ENCODE measurements at regions not wholly inside any gene's neighbourhood (a gene's known extent, or its start where the extent isn't known, plus 50 kb on each side); places are given as distances from the start of the nearest gene placed in this dataset.

- Mint-ChIP-seq H3K27me3 (ENCODE audit: low read depth, unreplicated experiment) (no peaks in the 10 kb centered on the region), H3K4me3 (ENCODE audit: unreplicated experiment) (no peak overlapping the region), H3K4me1 (ENCODE audit: low read depth, unreplicated experiment) (no peaks in the 10 kb centered on the region), H3K27ac (ENCODE audit: unreplicated experiment) (no peak overlapping the region), H3K36me3 (ENCODE audit: low read depth, unreplicated experiment) (no peaks in the 10 kb centered on the region), H3K9me3 (ENCODE audit: unreplicated experiment) (no peaks in the 10 kb centered on the region)
- no peaks in the 10 kb centered on the region for H3K36me3 ChIP-seq (ENCODE audit: insufficient read depth, low read length)
- no peak overlapping the region for H3K4me3 ChIP-seq (ENCODE audit: insufficient read depth, low read depth, low read length)
- no peak for TF ChIP-seq CTCF (IDR thresholded peaks at IDR 0.05; ENCODE audit: insufficient read depth, low read depth, low read length)
- no peak for TF ChIP-seq EZH2 (IDR thresholded peaks at IDR 0.05; ENCODE audit: insufficient read depth, low read length)
- no peaks in the 10 kb centered on the region for H3K79me2 ChIP-seq (ENCODE audit: insufficient read depth, low read length)
- no peaks in the 10 kb centered on the region for H4K20me1 ChIP-seq (ENCODE audit: insufficient read depth, low read length)
- H3K4me1 ChIP-seq (ENCODE audit: insufficient read depth, low read length), result peaks cover 2% of the 10 kb centered on the region
- no peak overlapping the region for H2AFZ ChIP-seq (ENCODE audit: low read depth, low read length)
- FAIRE-seq (no peak), DNase-seq (ENCODE audit: low read depth) (no peak)
- no peak overlapping the region for H3K9ac ChIP-seq (ENCODE audit: low read length)
- H3K9me3 ChIP-seq (ENCODE audit: insufficient read depth, low read depth, low read length), result no peaks in the 10 kb centered on the region
- no peak overlapping the region for H3K27ac ChIP-seq (ENCODE audit: low read depth, low read length)
- no peaks in the 10 kb centered on the region for H3K27me3 ChIP-seq (ENCODE audit: insufficient read depth, low read length)
- H3K4me2 ChIP-seq (ENCODE audit: low read length), result no peak overlapping the region
These were observed 463.9 kb downstream of the BTG1 start for GRCh38 chr12:91681751-91682150.

- FAIRE-seq (no peak), DNase-seq (ENCODE audit: low read depth) (no peak)
- H3K27ac Mint-ChIP-seq (ENCODE audit: unreplicated experiment), result no peak overlapping the region
These were observed 464.8 kb downstream of the BTG1 start for GRCh38 chr12:91680864-91681263.

More at GRCh38 chr12:91680864-91681263, 464.8 kb downstream of the BTG1 start:
- no peak overlapping the region for H3K4me3 ChIP-seq (ENCODE audit: insufficient read depth, low read depth, low read length)
- no peak overlapping the region for H3K27ac ChIP-seq (ENCODE audit: low read depth, low read length)
- H2AFZ ChIP-seq (ENCODE audit: low read depth, low read length), result no peak overlapping the region
- Mint-ChIP-seq H3K9me3 (ENCODE audit: unreplicated experiment) (no peaks in the 10 kb centered on the region), H3K27me3 (ENCODE audit: low read depth, unreplicated experiment) (no peaks in the 10 kb centered on the region), H3K4me3 (ENCODE audit: unreplicated experiment) (no peak overlapping the region), H3K36me3 (ENCODE audit: low read depth, unreplicated experiment) (no peaks in the 10 kb centered on the region), H3K4me1 (ENCODE audit: low read depth, unreplicated experiment) (no peaks in the 10 kb centered on the region)
- H3K79me2 ChIP-seq (ENCODE audit: insufficient read depth, low read length), result no peaks in the 10 kb centered on the region
- H3K4me1 ChIP-seq (ENCODE audit: insufficient read depth, low read length), result no peaks in the 10 kb centered on the region
- TF ChIP-seq EZH2 (IDR thresholded peaks at IDR 0.05; ENCODE audit: insufficient read depth, low read length) (no peak), CTCF (IDR thresholded peaks at IDR 0.05; ENCODE audit: insufficient read depth, low read depth, low read length) (no peak)
- H3K9me3 ChIP-seq (ENCODE audit: insufficient read depth, low read depth, low read length), result no peaks in the 10 kb centered on the region
- no peaks in the 10 kb centered on the region for H3K36me3 ChIP-seq (ENCODE audit: insufficient read depth, low read length)
- H3K4me2 ChIP-seq (ENCODE audit: low read length), result no peak overlapping the region
- no peaks in the 10 kb centered on the region for H3K27me3 ChIP-seq (ENCODE audit: insufficient read depth, low read length)
- H3K9ac ChIP-seq (ENCODE audit: low read length), result no peak overlapping the region
- no peaks in the 10 kb centered on the region for H4K20me1 ChIP-seq (ENCODE audit: insufficient read depth, low read length)
